ENCODE measurements at regions not wholly inside any gene's neighbourhood (a gene's known extent, or its start where the extent isn't known, plus 50 kb on each side); places are given as distances from the start of the nearest gene placed in this dataset.

DNA sequence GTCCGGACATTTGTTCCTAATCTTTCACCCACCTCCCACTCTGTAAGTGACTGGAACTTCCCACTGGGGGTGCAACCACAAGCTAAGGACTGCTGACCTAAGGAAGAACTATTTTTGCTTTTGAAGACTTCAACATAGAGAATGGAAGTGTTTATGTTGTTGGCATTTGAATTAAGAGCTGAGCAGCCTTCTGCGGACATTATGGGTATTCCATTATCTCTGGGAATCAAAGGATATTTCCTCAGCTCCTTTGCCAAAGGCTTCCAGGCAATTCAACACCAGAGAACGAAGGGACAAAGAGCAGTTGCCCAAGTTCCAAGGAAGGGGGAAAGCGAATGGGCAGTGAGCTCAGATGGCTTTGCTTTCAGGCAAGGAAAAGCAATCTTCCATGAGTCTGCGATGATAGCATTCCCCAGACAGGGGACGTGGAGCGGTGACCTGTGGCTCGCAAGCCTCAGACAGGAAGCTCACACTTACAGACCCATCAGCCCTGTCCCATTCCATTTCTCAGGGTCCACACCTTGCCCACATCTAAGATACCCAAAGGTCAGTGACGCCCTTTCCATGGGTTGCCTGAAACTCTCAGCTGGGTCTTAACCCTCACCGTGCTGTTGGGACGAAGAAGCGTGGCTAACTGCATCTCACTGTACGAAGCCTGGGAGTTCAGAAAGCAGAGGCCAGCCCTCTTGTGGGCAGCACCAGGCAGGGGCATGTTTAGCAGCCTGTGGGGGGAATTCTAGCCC is 116.8 kb downstream of the COPS8 start:
- TF ChIP-seq MAX (IDR thresholded peaks at IDR 0.05) (no peak), NFIC (IDR thresholded peaks at IDR 0.05) (no peak), YY1 (IDR thresholded peaks at IDR 0.05; ENCODE audit: low read depth) (no peak), EP300 (IDR thresholded peaks at IDR 0.05; ENCODE audit: borderline replicate concordance) (no peak), REST (IDR thresholded peaks at IDR 0.05; ENCODE audit: low read depth) (no peak), CREB1 (IDR thresholded peaks at IDR 0.05; ENCODE audit: low read depth) (no peak)

GRCh38 chr2:237205043-237205541 is 119.4 kb downstream of the COPS8 start:
- TF ChIP-seq TAF1 (IDR thresholded peaks at IDR 0.05; ENCODE audit: low read depth) (no peak), TEAD4 (IDR thresholded peaks at IDR 0.05) (no peak), MAX (IDR thresholded peaks at IDR 0.05) (no peak), EGR1 (IDR thresholded peaks at IDR 0.05) (no peak), FOXM1 (IDR thresholded peaks at IDR 0.05; ENCODE audit: borderline replicate concordance, low read depth) (no peak), NFIC (IDR thresholded peaks at IDR 0.05) (no peak), ZBTB7A (IDR thresholded peaks at IDR 0.05; ENCODE audit: low read depth) (no peak), CREB1 (IDR thresholded peaks at IDR 0.05; ENCODE audit: low read depth) (no peak), CEBPB (IDR thresholded peaks at IDR 0.05) (no peak), YY1 (IDR thresholded peaks at IDR 0.05; ENCODE audit: low read depth) (no peak), RAD21 (IDR thresholded peaks at IDR 0.05; ENCODE audit: low read depth) (no peak), TCF12 (IDR thresholded peaks at IDR 0.05; ENCODE audit: low read depth) (no peak), EP300 (IDR thresholded peaks at IDR 0.05; ENCODE audit: borderline replicate concordance) (no peak), REST (IDR thresholded peaks at IDR 0.05; ENCODE audit: low read depth) (no peak)
- TF ChIP-seq, protein P1, sequence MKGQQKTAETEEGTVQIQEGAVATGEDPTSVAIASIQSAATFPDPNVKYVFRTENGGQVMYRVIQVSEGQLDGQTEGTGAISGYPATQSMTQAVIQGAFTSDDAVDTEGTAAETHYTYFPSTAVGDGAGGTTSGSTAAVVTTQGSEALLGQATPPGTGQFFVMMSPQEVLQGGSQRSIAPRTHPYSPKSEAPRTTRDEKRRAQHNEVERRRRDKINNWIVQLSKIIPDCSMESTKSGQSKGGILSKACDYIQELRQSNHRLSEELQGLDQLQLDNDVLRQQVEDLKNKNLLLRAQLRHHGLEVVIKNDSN (IDR thresholded peaks at IDR 0.05) = no peak

DNA sequence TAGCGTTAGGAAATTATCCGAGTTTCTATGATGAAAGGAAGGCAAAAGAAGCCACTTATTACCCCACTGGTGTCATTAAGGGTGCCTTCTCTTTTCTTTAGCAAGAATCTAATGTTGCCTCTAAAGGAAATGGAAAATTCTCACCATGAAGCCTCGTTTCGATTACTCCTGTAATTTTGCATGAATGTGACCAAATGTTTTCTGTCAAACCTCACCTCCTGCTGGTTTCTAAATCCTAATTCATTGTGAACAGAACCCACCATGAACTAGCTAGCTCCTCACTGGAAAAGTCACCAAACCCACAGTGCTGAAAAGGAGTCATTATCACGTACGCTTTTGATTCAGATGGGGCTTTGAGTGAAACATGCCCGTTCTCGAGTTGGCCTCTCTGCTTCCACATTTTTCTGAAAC is 119.9 kb downstream of the COPS8 start:
- TF ChIP-seq MAX (IDR thresholded peaks at IDR 0.05) (no peak), ZBTB7A (IDR thresholded peaks at IDR 0.05; ENCODE audit: low read depth) (no peak), EGR1 (IDR thresholded peaks at IDR 0.05) (no peak), NFIC (IDR thresholded peaks at IDR 0.05) (no peak), TEAD4 (IDR thresholded peaks at IDR 0.05) (no peak), CEBPB (IDR thresholded peaks at IDR 0.05) (no peak), EP300 (IDR thresholded peaks at IDR 0.05; ENCODE audit: borderline replicate concordance) (no peak), YY1 (IDR thresholded peaks at IDR 0.05; ENCODE audit: low read depth) (no peak), RAD21 (IDR thresholded peaks at IDR 0.05; ENCODE audit: low read depth) (no peak), REST (IDR thresholded peaks at IDR 0.05; ENCODE audit: low read depth) (no peak), TAF1 (IDR thresholded peaks at IDR 0.05; ENCODE audit: low read depth) (no peak), CREB1 (IDR thresholded peaks at IDR 0.05; ENCODE audit: low read depth) (no peak), FOXM1 (IDR thresholded peaks at IDR 0.05; ENCODE audit: borderline replicate concordance, low read depth) (no peak), TCF12 (IDR thresholded peaks at IDR 0.05; ENCODE audit: low read depth) (no peak)
- TF ChIP-seq, protein P1 (IDR thresholded peaks at IDR 0.05) = no peak

- TF ChIP-seq REST (IDR thresholded peaks at IDR 0.05; ENCODE audit: low read depth) = no peak
- TF ChIP-seq CEBPB (IDR thresholded peaks at IDR 0.05) = peak; percentile 56
Observed at GRCh38 chr2:237207646-237208045, 122.0 kb downstream of the COPS8 start.
